ENCODE measurements at regions not wholly inside any gene's neighbourhood (a gene's known extent, or its start where the extent isn't known, plus 50 kb on each side); places are given as distances from the start of the nearest gene placed in this dataset.

GRCh38 chr7:156151658-156152057 is 339.4 kb upstream of the SHH start:
- in situ Hi-C loops (cut with HindIII; ENCODE audit: low sequenced_read_pairs) = no loop called here
- no peak for DNase-seq (ENCODE audit: low read depth, low spot score)
- TF ChIP-seq, protein P1, sequence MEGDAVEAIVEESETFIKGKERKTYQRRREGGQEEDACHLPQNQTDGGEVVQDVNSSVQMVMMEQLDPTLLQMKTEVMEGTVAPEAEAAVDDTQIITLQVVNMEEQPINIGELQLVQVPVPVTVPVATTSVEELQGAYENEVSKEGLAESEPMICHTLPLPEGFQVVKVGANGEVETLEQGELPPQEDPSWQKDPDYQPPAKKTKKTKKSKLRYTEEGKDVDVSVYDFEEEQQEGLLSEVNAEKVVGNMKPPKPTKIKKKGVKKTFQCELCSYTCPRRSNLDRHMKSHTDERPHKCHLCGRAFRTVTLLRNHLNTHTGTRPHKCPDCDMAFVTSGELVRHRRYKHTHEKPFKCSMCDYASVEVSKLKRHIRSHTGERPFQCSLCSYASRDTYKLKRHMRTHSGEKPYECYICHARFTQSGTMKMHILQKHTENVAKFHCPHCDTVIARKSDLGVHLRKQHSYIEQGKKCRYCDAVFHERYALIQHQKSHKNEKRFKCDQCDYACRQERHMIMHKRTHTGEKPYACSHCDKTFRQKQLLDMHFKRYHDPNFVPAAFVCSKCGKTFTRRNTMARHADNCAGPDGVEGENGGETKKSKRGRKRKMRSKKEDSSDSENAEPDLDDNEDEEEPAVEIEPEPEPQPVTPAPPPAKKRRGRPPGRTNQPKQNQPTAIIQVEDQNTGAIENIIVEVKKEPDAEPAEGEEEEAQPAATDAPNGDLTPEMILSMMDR (IDR thresholded peaks at IDR 0.05; ENCODE audit: low read depth, low read length) = no peak
- no peak overlapping the region for H3K4me3 ChIP-seq (ENCODE audit: low read depth, low read length)

DNA sequence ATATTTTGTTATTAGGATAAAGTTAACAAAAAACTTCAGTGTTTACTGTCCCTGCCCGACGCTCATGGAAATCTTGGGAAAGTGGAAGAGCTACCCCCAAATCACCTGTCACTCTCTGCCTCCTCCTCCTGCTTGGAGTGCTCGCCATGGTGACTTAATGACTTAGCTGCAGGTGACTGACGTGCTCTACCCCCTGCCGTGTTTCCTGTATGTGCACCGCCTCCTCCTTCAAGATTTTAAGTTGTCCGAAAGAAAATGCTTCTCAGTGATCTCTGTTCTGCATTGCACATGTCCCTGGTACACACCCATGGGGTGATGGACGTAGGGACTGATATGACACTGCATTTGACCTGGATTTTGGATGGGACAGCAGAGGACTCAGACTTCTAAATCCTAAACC is 338.8 kb upstream of the SHH start:
- H3K4me3 ChIP-seq (ENCODE audit: low read depth, low read length) = no peak overlapping the region
- DNase-seq (ENCODE audit: low read depth, low spot score) = no peak
- in situ Hi-C loops (cut with HindIII; ENCODE audit: low sequenced_read_pairs) = no loop called here
- TF ChIP-seq, protein P1 (IDR thresholded peaks at IDR 0.05; ENCODE audit: low read depth, low read length) = no peak

- TF ChIP-seq, protein P1 (IDR thresholded peaks at IDR 0.05; ENCODE audit: low read depth, low read length) = no peak
- no peak overlapping the region for H3K4me3 ChIP-seq (ENCODE audit: low read depth, low read length)
- DNase-seq (ENCODE audit: low read depth, low spot score) = no peak
- in situ Hi-C loops (cut with HindIII; ENCODE audit: low sequenced_read_pairs) = no loop called here
Observed at GRCh38 chr7:156148995-156149394, 336.7 kb upstream of the SHH start.

GRCh38 chr7:156148547-156148946 is 336.3 kb upstream of the SHH start:
- in situ Hi-C loops (cut with HindIII; ENCODE audit: low sequenced_read_pairs) = no loop called here
- DNase-seq (ENCODE audit: low read depth, low spot score) = no peak
- H3K4me3 ChIP-seq (ENCODE audit: low read depth, low read length) = no peak overlapping the region
- TF ChIP-seq, protein P1 (IDR thresholded peaks at IDR 0.05; ENCODE audit: low read depth, low read length) = no peak

- no peak overlapping the region for H3K4me3 ChIP-seq (ENCODE audit: low read depth, low read length)
- in situ Hi-C loops (cut with HindIII; ENCODE audit: low sequenced_read_pairs) = no loop called here
- TF ChIP-seq, protein P1 (IDR thresholded peaks at IDR 0.05; ENCODE audit: low read depth, low read length) = no peak
- no peak for DNase-seq (ENCODE audit: low read depth, low spot score)
Observed at GRCh38 chr7:156147756-156148504, 335.7 kb upstream of the SHH start.

- no peak for DNase-seq (ENCODE audit: low read depth, low spot score)
- in situ Hi-C loops (cut with HindIII; ENCODE audit: low sequenced_read_pairs) = no loop called here
- no peak overlapping the region for H3K4me3 ChIP-seq (ENCODE audit: low read depth, low read length)
- TF ChIP-seq, protein P1 (IDR thresholded peaks at IDR 0.05; ENCODE audit: low read depth, low read length) = no peak
Observed at GRCh38 chr7:156147104-156147503, 334.8 kb upstream of the SHH start.
